MM.1S (cell line): ENCODE measurements at regions not wholly inside any gene's neighbourhood (a gene's known extent, or its start where the extent isn't known, plus 50 kb on each side); places are given as distances from the start of the nearest gene placed in this dataset.
"Not testable (repeated sequence)": the region's sequence is repeated elsewhere in the genome, so short reads cannot be mapped to it uniquely, and the experiment has no call there.

ENCODE experiments used
- DNase-seq: peaks from one replicate; pipeline ENCODE4 v3.0.0-alpha.2; 2015
- H2AFZ ChIP-seq: fragments of 300-600 bp; sonication (generic); 2 replicates; pipeline ENCODE4 v1.6.0; 2016; ENCODE audit warnings: antibody characterized with exemption, low read length
- H3F3A ChIP-seq: fragments of 300-600 bp; sonication (generic); 2 replicates; pipeline ENCODE4 v1.6.1; 2016; ENCODE audit warnings: mild to moderate bottlenecking, antibody characterized with exemption, low read length, moderate library complexity, mixed read lengths; ENCODE audit not compliant: insufficient read depth
- H3K27ac ChIP-seq: fragments of 300-600 bp; sonication (generic); 2 replicates; pipeline ENCODE4 v1.5.1; 2016; ENCODE audit warnings: mild to moderate bottlenecking, low read length
- H3K27me3 ChIP-seq: fragments of 300-600 bp; sonication (generic); replicated peaks from 2 replicates; pipeline ENCODE4 v1.6.0; 2016; ENCODE audit warnings: low read length; ENCODE audit not compliant: insufficient read depth
- H3K36me3 ChIP-seq: fragments of 300-600 bp; sonication (generic); replicated peaks from 2 replicates; pipeline ENCODE4 v1.6.1; 2016; ENCODE audit warnings: mild to moderate bottlenecking, low read length, mixed read lengths; ENCODE audit not compliant: insufficient read depth
- H3K4me1 ChIP-seq: fragments of 300-600 bp; sonication (generic); 2 replicates; pipeline ENCODE4 v1.6.1; 2016; ENCODE audit warnings: low read length, mixed read lengths
- H3K4me2 ChIP-seq: fragments of 300-600 bp; sonication (generic); 2 replicates; pipeline ENCODE4 v1.6.0; 2016; ENCODE audit warnings: low read depth, low read length
- H3K4me3 ChIP-seq: fragments of 300-600 bp; sonication (generic); 2 replicates; pipeline ENCODE4 v1.5.1; 2016; ENCODE audit warnings: low read length, mixed read lengths
- H3K79me2 ChIP-seq: fragments of 300-600 bp; sonication (generic); 2 replicates; pipeline ENCODE4 v1.6.1; 2016; ENCODE audit warnings: mixed run types, low read length, mixed read lengths
- H3K9ac ChIP-seq: fragments of 300-600 bp; sonication (generic); 2 replicates; pipeline ENCODE4 v1.6.1; 2016; ENCODE audit warnings: low read length, mixed read lengths
- H3K9me2 ChIP-seq: fragments of 300-600 bp; sonication (generic); replicated peaks from 2 replicates; pipeline ENCODE4 v1.6.1; 2016; ENCODE audit warnings: mild to moderate bottlenecking, low read length, mixed read lengths; ENCODE audit not compliant: insufficient read depth
- H3K9me3 ChIP-seq: fragments of 300-600 bp; sonication (generic); replicated peaks from 2 replicates; pipeline ENCODE4 v1.6.1; 2016; ENCODE audit warnings: mild to moderate bottlenecking, low read length, mixed read lengths; ENCODE audit not compliant: insufficient read depth
- H4K20me1 ChIP-seq: fragments of 300-600 bp; sonication (generic); 2 replicates; pipeline ENCODE4 v1.6.1; 2016; ENCODE audit warnings: mild to moderate bottlenecking, low read length, moderate library complexity, mixed read lengths; ENCODE audit not compliant: insufficient read depth
- CTCF ChIP-seq: fragments of 300-600 bp; sonication (generic); IDR thresholded peaks from 2 replicates; pipeline ENCODE4 v1.5.1; 2016; ENCODE audit warnings: antibody characterized with exemption, low read length, mixed read lengths
- EZH2 ChIP-seq: fragments of 300-600 bp; sonication (generic); optimal IDR thresholded peaks from 2 replicates; pipeline ENCODE3; 2017; ENCODE audit warnings: low read depth, mild to moderate bottlenecking, antibody characterized with exemption, low read length, mixed read lengths
- EZH2phosphoT487 ChIP-seq: fragments of 300-600 bp; sonication (generic); IDR thresholded peaks from 2 replicates; pipeline ENCODE4 v1.6.1; 2018; ENCODE audit warnings: antibody characterized with exemption, low read length

GRCh38 chr1:217040711-217041455, 317.7 kb upstream of the ESRRG start:
- H3K9me3 ChIP-seq = no peaks in the 10 kb centered on the region
- H3K27ac ChIP-seq = no peak overlapping the region
- H3K4me3 ChIP-seq = no peak overlapping the region
- TF ChIP-seq CTCF (no peak), EZH2phosphoT487 (no peak), EZH2 (no peak)
- no peak overlapping the region for H3K4me2 ChIP-seq
- no peak overlapping the region for H3K9ac ChIP-seq
- no peaks in the 10 kb centered on the region for H3K9me2 ChIP-seq
- H2AFZ ChIP-seq = no peak overlapping the region
- no peaks in the 10 kb centered on the region for H3K36me3 ChIP-seq
- no peaks in the 10 kb centered on the region for H3K27me3 ChIP-seq
- H3F3A ChIP-seq = no peaks in the 10 kb centered on the region
- H3K4me1 ChIP-seq = no peaks in the 10 kb centered on the region
- no peaks in the 10 kb centered on the region for H4K20me1 ChIP-seq
- DNase-seq = no peak
- no peaks in the 10 kb centered on the region for H3K79me2 ChIP-seq

- Histone ChIP-seq H3K27ac (no peak overlapping the region), H4K20me1 (no peaks in the 10 kb centered on the region), H3K4me3 (no peak overlapping the region), H3K4me2 (no peak overlapping the region), H3K36me3 (no peaks in the 10 kb centered on the region), H2AFZ (no peak overlapping the region), H3K9me2 (no peaks in the 10 kb centered on the region), H3K27me3 (no peaks in the 10 kb centered on the region), H3K79me2 (no peaks in the 10 kb centered on the region), H3F3A (no peaks in the 10 kb centered on the region), H3K4me1 (no peaks in the 10 kb centered on the region), H3K9me3 (no peaks in the 10 kb centered on the region), H3K9ac (no peak overlapping the region)
- no peak for DNase-seq
- TF ChIP-seq EZH2 (no peak), CTCF (no peak), EZH2phosphoT487 (no peak)
Observed at GRCh38 chr1:217039926-217040325, 316.7 kb upstream of the ESRRG start.

GRCh38 chr1:217039139-217039538, 315.9 kb upstream of the ESRRG start:
- not testable (repeated sequence) for H3K4me3 ChIP-seq, H3K9me3 ChIP-seq, H3K4me1 ChIP-seq, H3K36me3 ChIP-seq, H3K9ac ChIP-seq, H2AFZ ChIP-seq, H3K27ac ChIP-seq, H3K27me3 ChIP-seq, H3K4me2 ChIP-seq, H3K9me2 ChIP-seq, H4K20me1 ChIP-seq, H3F3A ChIP-seq, H3K79me2 ChIP-seq, DNase-seq

DNA sequence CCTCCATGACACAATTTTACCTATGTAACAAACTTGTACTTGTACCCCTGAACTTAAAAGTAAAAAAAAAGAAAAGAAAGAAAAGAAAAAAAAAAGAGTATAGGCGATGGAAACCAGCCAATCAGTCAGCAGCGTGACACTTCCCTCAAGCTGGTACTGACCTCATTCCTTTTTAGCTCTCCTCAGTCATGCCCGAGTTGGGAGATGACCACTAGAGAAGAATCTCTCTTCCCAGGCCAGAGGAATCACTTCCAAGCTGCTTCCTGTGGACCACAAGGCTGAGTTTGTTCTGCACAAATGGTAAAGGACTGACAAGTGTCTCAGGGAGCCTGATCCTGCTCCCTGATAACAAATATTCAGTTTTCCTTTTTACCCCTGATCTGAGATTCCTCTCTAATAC, 313.5 kb upstream of the ESRRG start:
- no peak overlapping the region for H3K4me2 ChIP-seq
- no peaks in the 10 kb centered on the region for H3K4me1 ChIP-seq
- H3K4me3 ChIP-seq = no peak overlapping the region
- no peak overlapping the region for H3K9ac ChIP-seq
- DNase-seq = no peak
- H3K27ac ChIP-seq = no peak overlapping the region
- H4K20me1 ChIP-seq = no peaks in the 10 kb centered on the region
- no peaks in the 10 kb centered on the region for H3K9me3 ChIP-seq
- no peaks in the 10 kb centered on the region for H3K36me3 ChIP-seq
- H3K9me2 ChIP-seq = no peaks in the 10 kb centered on the region
- H2AFZ ChIP-seq = no peak overlapping the region
- no peaks in the 10 kb centered on the region for H3K79me2 ChIP-seq
- H3F3A ChIP-seq = no peaks in the 10 kb centered on the region
- H3K27me3 ChIP-seq = no peaks in the 10 kb centered on the region
- TF ChIP-seq EZH2 (no peak), EZH2phosphoT487 (no peak), CTCF (no peak)
